HG02678 (cell line): ENCODE measurements at regions not wholly inside any gene's neighbourhood (a gene's known extent, or its start where the extent isn't known, plus 50 kb on each side); places are given as distances from the start of the nearest gene placed in this dataset.
"Not testable (repeated sequence)": the region's sequence is repeated elsewhere in the genome, so short reads cannot be mapped to it uniquely, and the experiment has no call there.

Experiments used
- ATAC-seq: cut with Tn5 transposase; IDR thresholded peaks from one replicate; pipeline ENCODE4 v1.9.1; 2021; ENCODE audit warnings: mild to moderate bottlenecking, moderate library complexity; ENCODE audit not compliant: unreplicated experiment

DNA sequence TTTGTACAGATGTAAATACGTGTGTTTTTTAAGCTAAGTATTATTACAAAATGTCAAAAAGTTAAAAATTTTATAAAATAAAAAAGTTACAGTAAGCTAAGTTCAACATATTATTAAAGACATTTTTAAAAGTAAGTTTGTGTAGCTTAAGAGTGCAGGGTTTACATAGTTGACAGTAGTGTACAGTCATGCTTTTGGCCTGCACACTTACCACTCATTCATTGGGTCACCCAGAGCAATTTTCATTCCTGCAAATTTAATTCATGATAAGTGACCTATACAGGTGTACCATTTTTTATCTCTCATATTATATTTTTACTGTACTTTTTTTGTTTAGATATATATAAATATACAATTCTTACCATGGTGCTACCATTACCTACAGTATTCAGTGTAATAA is 769.9 kb upstream of the SLITRK6 start:
- ATAC-seq, result no peak

DNA sequence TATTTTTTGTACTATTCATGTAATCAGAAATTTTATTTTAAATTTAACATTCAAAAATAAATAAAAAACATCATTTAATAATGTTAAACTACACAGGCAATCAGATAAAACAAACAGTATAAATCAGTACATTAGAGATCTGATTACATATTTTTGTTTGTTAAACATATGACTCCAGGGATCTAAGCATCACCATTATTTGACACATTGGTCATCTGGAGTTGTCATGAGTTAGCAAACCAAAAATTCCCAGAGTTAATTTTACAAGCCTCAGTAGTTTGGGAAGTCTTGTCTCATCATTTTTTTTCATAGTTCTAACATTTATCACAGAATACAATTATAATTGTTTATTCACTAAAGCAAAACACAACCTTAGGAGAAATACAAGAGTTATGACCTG is 770.8 kb upstream of the SLITRK6 start:
- ATAC-seq, result no peak

DNA sequence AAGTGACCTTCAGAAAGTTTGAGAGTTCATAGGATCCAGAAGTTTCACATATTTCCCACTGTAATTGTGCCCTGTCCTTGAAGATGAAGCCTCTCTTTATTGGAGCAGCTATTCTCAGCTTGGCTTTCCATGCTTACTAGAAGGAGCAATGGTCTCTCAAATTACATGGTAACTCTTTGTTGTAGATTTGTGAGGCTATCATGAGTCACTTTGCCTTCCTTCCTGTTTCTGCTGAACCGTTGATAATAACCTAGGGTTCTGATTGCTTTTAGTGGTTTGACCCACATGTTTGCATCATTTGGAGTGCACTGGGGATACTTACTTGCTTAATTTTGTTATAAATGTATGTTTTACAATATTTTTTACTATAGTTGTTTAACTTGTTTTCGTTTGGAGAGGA is 772.9 kb upstream of the SLITRK6 start:
- no peak for ATAC-seq

DNA sequence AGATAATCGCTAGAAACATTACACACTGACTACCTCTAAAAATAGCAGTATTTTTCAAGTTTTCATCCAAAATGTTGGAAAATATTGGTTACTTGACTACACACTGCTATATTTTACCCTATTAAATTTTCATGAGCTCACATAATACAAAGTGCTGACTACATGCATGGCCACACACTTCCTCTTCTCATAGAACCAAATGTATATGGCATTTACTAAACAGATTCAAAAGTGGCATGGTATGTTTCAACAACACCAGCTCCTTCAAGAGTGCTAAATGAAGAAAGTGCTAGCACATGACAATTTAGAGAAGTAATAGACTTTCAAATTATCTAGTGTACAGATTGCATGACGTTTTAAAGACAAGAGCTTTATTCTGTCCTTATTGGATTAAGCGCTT is 780.4 kb upstream of the SLITRK6 start:
- no peak for ATAC-seq

DNA sequence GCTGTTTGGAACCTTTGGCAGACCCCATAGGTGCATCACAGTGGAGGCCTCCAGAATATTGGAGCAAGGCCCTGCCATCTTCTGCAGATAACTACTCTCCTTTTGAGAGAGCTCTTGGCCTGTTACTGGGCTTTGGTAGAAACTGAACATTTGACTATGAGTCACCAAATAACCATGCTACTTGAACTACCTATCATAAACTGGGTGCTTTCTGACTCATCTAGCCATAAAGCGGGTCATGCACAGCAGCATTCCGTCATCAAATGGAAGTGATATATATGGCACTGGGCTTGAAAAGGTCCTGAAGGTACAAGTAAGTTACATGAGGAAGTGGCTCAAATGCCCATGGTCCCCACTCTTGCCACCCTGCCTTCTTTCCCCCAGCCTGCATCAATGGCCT is 782.5 kb upstream of the SLITRK6 start:
- ATAC-seq, result no peak

DNA sequence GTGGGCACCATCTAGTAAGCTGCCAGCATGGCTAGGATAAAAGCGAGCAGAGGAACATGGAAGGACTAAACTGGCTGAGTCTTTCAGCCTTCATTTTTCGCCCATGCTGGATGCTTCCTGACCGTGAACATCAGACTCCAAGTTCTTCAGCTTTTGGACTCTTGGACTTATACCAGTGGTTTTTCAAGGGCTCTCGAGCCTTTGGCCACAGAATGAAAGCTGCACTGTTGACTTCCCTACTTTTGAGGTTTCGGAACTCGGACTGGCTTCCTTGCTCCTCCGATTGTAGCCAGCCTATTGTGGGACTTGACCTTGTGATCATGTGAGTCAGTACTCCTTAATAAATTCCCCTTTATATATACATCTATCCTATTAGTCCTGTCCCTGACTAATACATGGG is 785.1 kb upstream of the SLITRK6 start:
- no peak for ATAC-seq

DNA sequence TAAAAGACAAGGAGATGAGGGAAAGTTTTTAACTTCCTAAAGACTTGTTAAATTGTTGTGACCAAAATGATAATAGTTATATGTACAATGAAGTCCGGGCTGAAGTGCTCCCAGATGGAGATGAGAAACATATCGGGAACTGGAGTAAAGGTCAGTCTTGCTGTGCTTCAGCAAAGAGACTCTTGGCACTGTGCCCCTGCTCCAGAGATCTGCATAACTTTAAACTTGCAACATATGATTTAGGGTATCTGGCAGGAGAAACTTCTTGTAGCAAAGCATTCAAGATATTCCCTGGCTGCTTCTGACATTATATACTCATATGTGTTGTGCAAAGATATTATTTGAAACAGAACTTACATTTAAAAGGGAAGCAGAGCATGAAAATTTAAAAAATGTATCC is 786.6 kb upstream of the SLITRK6 start:
- ATAC-seq, result no peak

DNA sequence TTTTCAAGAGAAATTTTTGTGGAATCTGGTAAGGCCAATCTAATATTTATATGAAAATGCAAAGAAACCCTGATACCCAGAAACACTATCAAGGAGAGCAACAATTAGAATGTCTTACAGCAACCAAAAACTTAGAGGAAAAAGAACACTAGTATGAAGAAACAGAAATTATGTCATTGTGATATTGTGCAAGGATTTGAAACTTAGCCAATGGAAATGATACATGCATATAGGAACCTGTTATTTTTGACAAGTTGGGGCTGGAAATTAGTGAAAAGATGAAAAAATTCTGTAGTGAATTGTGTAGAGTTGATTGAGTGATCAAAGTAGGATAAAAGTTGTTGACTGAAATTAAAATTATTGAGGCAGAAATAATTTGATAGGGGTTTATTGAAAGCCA is 792.6 kb upstream of the SLITRK6 start:
- no peak for ATAC-seq

DNA sequence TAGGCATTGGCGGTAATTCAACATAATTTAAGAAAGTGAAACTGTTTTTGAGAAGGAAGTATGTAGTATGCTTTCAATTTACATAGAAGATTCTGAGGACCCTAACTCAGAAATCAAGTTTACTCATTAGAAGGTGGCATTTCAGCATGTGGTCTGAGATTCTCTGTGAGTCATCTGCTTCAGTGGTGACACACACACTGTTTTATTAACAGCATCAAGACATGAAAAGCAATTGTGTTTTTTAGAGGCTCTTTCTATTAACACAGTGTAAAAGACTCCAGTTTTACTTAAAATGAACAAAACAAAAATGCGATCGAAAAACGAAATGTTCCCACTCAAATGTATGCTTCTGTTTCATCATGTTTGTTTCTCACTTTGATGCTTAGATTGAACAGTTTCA is 802.1 kb upstream of the SLITRK6 start:
- no peak for ATAC-seq

DNA sequence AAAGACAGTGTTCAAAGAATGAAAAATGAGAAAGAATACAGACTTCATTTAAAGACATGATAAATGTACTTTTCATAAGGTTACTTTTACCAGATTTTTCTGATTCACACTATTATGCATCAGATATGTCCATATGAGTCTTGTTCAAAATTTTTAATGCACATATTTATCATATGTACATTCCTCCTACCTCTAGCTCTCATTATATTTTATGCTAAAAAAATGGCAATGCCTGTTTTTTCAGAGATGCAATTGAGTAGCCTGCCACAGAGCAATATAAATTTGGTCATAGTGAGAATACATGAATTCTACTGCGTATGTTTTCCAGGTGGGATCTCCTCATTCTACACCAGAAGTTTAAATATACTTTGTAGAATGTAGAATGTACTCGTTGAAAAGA is 807.0 kb upstream of the SLITRK6 start:
- ATAC-seq, result no peak

DNA sequence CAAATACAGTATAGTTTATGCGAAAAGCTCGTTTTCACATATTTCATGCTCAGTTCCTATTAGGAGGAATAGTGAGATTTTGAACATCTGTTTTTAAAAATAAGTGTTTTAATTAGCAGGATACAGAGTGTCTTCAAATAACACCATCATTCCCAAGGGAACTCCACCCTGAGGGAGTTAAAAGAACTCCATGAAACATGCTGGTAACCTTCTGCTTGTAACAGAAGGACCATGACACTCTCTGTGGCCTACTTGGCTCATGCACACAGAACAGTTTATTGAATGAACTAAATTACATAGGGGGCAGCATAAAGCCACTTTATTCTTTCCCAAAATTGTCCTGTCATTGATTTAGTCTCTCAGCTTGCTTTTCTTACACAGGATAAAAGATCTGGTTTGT is 809.5 kb upstream of the SLITRK6 start:
- no peak for ATAC-seq

DNA sequence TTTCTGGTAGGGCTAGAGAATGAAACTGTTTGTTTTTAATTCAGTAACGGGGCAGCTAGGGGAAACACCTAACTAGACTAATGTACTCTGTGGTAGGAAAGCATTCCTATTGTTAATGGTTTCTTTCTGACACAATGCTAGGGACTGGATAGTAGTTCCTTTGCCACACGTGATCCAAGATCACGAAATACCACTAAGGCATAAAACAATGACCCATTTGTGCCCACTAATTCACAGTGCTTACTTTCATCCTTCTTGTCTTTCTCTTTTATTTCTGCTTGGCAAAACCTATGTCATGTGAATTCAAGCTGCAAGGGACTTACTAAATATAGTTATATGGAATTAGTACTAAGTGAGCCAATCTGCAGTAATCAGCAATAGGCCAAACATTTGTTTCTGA is 834.1 kb upstream of the SLITRK6 start:
- no peak for ATAC-seq

DNA sequence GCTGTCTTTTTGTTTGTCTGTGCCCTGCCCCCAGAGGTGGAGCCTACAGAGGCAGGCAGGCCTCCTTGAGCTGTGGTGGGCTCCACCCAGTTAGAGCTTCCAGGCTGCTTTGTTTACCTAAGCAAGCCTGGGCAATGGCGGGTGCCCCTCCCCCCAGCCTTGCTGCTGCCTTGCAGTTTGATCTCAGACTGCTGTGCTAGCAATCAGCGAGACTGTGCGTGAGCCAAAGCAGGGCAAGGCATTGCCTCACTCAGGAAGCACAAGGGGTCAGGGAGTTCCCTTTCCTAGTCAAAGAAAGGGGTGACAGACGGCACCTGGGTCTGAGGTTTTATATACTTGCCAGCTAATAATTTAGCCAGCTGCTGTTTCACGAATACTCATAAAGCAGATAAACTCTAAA is 852.0 kb upstream of the SLITRK6 start:
- not testable (repeated sequence) for ATAC-seq

DNA sequence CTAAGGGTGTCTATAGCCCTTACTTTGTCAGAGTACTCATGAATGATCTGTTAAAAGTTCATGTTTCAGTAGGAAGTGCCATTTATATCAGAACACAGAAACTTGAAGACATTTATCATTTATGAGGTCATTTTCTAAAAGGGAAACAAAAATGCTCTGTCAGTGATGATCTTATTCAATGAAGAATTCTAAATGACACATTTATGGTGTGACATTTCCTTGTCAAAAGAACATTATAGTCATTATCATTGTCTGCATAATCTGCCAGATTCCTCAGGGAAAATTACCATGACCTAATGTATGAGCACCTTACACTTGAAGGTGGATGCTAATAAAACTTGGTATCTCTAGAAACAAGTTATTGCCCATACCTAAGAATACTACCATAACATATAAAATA is 853.8 kb upstream of the SLITRK6 start:
- no peak for ATAC-seq

DNA sequence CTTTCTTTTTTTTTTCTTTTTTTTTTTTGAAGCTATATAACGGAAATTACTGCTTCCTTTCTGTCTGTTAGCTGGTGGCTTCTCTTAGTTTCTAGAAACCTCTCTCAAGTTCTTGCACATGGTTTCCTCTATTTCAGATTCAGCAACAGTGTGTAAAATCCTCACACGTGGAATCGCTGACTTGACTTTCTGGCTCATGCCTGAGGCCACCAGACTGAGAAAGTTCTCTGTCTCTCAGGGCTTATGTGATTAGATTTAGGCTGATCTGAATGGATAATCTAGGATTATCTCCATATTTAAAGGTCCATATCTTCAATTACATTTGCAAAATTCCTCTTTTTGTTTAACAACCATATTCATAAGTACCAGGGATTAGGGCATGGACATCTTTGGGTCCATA is 856.3 kb upstream of the SLITRK6 start:
- ATAC-seq, result no peak

DNA sequence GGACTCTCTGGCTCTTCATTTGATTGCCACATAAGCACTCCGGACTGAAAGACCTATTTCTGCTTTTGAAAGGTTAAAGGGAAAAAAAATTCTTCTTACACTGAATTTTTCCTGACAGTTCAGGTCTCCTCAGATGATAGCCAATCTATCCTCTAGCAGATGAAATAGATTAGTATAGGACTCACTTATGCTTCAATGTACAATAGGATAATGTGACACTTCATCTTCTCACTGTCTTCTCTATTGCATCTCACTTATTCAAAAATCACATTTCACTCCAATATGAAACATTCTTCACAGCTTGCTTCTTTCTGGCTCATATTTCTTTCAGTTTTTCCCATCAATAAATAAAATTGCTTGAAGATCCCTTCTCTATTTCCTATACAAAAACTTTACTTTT is 860.9 kb upstream of the SLITRK6 start:
- ATAC-seq, result no peak

DNA sequence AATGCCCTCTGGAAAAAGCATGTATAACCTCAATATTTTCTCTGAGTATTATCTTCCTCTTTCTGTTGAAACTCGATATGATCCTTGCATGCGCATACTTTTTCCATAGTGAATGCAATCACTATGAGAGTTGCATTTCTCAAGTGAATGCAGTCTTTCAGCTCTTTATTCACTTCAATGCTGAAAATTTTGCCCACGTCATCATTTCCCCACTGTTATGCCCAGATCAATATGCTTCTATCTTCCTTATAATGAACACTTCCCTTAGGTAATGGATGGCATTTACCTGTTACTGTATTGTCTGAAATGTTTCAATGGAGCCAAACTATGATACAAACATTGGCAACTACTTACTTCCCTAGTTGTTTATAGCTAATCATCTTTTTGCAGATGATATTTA is 866.6 kb upstream of the SLITRK6 start:
- no peak for ATAC-seq

DNA sequence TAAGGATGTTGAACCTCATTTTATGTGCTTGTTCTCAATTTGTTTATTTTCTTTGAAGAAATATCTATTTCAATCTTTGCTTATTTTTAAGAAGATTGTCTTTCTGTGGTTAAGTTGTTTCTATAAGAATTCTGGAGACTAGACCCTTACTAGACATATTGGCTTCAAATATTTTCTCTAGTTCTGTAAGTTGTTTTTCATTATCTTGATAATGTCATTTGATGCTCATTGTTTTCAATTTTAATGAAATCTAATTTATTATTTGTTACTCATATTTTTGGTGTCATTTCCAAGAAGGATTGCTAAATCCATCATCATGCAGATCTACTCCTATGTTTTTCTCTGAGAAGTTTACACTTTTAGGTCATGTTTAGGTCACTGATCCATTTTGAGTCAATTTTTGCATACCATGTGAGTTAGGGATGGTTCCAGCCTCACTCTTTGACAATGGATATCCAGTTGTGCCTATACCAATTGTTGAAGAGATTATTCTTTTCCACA is 874.8 kb upstream of the SLITRK6 start:
- no peak for ATAC-seq

DNA sequence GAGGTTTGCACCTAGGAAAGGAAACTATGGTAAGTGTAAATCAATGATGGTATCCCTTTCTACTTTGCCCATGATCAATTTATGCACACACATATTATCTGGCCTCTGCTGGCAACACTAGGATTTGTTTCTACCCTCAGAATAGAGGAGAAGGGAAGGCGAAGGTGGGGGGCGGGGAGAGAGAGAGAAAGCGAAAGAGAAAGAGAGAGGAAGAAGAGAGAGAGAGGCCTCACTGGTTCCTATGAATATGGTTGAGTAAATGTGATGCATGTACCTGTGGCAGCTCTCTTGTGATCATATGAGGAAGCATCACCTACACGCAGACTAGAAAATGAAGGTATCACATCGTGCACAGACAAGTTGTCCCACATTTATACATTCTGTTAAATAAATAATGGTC is 882.0 kb upstream of the SLITRK6 start:
- ATAC-seq, result no peak

DNA sequence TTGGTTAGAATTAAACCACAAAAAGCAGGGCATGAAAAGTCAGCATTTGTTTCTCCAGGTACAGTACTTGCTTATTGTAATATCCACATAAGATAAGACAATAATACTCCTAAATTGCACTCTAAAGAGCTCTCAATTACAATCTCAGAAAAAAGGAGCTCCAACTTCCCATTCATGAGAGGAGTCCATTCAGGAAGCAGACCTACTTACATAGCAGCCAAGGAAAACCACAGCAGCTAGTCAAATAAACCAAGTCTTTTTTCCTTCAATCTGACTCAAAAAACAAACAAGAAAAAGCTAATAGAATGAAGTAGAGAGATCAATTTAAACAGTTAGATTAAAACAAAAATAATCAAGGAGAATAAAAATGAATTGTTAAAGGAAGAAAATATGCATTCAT is 885.2 kb upstream of the SLITRK6 start:
- no peak for ATAC-seq

DNA sequence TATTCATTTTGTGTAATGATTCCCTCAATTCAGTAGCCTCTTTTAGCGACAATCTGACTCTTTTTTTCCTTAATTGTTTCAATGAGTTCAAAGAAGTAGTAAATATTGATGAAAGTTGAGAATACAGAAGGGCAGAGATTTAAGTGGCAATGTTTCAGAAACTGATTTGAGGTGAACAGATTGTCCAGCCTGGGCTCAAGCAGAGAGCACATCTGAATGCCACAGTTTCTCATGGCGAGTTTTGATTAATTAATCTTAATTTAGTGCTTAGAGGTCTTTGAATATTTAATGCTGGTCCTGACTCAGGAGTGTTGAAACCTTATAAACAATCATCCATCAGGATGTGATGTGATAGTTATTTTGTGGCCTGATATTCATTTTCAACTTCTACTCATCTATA is 890.7 kb upstream of the SLITRK6 start:
- no peak for ATAC-seq

DNA sequence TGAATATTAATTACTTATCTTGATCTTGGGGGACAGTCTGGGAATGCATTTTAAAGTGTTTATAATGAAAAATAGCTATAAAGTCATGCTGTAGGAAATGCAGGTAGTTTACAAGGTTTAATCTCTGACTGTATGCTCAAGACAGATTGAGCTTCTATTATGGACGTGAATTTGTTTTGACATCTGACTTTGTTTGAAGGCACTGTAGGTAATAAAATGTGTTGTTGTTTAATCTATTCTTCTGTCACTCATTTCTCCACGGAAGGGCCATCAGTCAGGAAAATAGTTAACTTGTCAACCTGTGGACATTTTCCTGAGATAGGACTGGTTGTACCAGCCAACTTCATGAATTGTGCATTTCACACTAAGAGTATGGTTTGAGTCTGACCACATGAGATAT is 893.1 kb upstream of the SLITRK6 start:
- ATAC-seq, result no peak

DNA sequence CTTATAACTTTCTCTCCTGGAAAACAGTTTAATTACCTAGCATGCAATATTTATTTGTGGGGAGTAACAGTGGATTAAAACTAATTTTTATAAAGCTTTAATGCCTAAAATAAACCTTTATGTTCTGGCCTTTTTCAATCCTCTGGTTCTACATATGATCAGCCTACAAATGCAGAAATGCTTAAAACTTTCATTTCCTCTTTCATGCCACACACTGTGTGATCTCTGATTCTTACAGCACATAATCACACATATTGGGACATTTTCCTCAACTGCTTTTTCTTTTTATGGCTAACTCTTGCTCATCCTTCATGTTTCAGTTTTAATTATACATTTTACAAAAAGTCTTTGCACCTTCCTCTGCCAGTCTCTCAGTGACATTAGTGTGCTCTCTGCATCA is 910.8 kb upstream of the SLITRK6 start:
- ATAC-seq, result no peak

DNA sequence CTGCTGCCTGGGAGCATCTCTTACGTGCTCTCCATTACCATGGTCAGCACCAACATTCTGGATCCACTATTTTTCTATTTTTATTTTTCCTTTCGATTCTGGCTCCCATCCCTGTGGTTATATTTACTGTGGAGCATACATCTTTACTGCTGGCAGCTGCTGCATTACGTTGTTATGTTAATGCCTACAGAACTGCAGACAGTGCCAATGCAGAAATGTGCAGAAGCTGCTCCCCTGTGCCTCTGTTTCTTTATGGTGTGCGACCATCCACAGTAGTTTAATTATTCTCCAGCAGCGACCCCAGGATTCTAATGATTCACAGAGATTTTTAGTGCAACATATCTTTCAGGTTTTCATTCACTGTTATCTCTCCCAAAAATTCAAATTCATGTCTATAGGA is 911.7 kb upstream of the SLITRK6 start:
- ATAC-seq, result no peak
